ENCODE measurements at regions not wholly inside any gene's neighbourhood (a gene's known extent, or its start where the extent isn't known, plus 50 kb on each side); places are given as distances from the start of the nearest gene placed in this dataset.

DNA sequence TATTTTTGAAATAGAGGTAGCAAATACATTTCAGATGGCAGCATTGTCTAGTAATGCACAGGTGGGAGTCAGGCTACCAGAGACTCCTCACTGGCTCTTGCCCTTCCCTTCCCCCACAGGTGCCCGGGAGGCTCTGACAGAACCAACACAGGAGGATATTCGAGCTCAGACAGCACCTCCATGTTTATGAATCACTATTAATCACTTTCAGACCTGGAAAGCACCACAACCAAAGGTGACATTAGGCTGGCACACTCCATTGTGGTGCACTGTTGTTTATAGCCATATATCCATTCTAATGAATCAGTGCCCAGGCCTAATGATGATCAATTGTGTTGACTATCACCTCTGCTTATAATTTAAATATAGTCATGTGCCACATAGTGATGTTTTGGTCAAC lies 107.8 kb upstream of the NAMPT start:
- no peak for ATAC-seq (replicated peaks)
- Mint-ChIP-seq H3K27me3 (peaks cover 25 to 32% of the 10 kb centered on the region in 2 donors), H3K27ac (no peak overlapping the region), H3K4me3 (no peak overlapping the region), H3K36me3 (no peaks in the 10 kb centered on the region), H3K9me3 (peaks cover 0 to 2% of the 10 kb centered on the region in 2 donors), H3K4me1 (no peaks in the 10 kb centered on the region)
- DNase-seq, result no peak

DNA sequence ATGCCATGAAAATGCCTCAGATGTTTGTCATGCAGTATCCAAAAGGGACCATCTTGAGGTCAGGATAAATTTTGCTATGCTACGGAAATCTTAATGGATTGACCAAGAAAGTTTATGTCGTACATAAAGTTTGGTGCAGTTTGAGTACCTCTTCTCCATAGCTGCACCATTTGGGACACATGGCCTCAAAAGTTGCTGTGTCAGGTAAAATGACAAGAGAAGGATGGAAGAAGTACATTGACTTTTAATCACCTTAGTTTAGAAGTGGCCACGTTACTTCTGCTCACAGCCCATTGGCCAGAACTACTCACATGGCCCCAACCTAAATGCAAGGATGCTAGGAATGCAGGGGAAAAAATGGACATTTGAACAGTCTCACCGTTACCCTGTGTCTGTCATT lies 107.4 kb upstream of the NAMPT start:
- no peak overlapping the region for H3K27ac Mint-ChIP-seq
- DNase-seq (no peak), ATAC-seq (replicated peaks) (no peak)
- H3K27me3 Mint-ChIP-seq, result peaks cover 25 to 35% of the 10 kb centered on the region in 2 donors
- no peaks in the 10 kb centered on the region for H3K36me3 Mint-ChIP-seq
- no peak overlapping the region for H3K4me3 Mint-ChIP-seq
- H3K4me1 Mint-ChIP-seq, result no peaks in the 10 kb centered on the region
- peaks cover 0 to 2% of the 10 kb centered on the region in 2 donors for H3K9me3 Mint-ChIP-seq

DNA sequence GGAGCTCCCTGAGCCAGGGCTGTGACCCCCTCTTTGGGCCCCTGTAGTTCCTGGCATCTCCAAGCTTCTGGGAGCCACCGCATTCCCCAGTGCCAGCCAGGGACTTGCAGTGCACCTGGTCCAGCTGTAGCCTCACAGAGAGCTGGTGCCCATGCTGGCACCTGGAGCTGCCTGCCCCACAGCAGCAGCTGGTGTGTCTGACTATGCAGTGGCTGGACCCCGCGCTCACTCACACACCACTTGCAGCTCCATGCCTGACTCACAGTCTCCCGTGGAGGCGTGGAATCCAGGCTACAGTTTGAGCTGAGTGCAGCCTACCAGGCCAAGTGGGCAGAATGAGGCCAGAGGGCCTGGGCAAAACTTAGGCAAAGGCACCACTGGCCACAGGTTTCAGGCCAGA lies 102.2 kb upstream of the NAMPT start:
- peaks cover 0 to 4% of the 10 kb centered on the region in 2 donors for H3K4me1 Mint-ChIP-seq
- H3K27me3 Mint-ChIP-seq, result peaks cover 4 to 22% of the 10 kb centered on the region in 2 donors
- no peaks in the 10 kb centered on the region for H3K36me3 Mint-ChIP-seq
- no peaks in the 10 kb centered on the region for H3K9me3 Mint-ChIP-seq
- no peak overlapping the region for H3K4me3 Mint-ChIP-seq
- DNase-seq (no peak), ATAC-seq (replicated peaks) (no peak)
- no peak overlapping the region for H3K27ac Mint-ChIP-seq

DNA sequence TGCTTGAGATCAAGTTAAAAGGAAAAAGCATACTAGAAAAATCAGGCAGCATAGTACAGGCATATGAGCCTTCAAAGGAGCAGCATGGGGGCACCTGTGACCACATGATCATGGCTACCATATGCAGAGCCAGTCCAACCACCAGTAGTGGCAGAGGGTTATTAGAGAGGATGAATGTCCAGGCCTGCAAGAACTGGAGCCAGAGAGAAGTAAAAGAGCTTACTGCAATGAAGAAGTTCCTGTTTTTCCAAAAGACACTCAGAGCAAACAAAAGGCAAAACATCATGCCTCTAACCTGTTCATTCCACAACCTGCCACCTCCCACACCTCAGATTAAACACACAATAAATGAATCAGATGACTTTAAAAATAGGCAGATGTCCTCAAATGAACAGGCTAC lies 99.6 kb upstream of the NAMPT start:
- Mint-ChIP-seq H3K4me3 (no peak overlapping the region), H3K27me3 (peaks cover 5 to 16% of the 10 kb centered on the region in 2 donors), H3K27ac (no peak overlapping the region), H3K9me3 (no peaks in the 10 kb centered on the region), H3K36me3 (no peaks in the 10 kb centered on the region), H3K4me1 (peaks cover 0 to 4% of the 10 kb centered on the region in 2 donors)
- ATAC-seq (replicated peaks) (peak in 1 of 2 donors; percentile 6), DNase-seq (no peak)

DNA sequence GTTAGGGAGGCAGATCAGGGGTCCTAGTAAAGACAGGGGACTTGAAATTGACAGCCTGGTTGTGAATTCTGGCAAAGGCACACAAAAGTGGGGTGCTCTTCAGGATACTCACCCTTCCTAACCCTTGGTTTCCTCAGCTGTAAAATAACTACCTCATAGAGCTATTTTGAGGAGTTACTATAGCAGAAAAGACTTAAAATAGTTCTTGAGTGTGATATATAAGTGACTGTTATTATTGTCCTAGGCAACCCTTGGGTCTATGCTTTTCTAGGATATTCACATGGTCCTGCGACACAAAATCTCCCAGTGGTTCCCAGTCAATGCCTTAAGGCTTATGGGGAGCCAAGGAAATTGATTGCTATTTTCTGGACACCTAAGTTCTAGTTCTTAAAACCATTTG lies 98.1 kb upstream of the NAMPT start:
- no peak overlapping the region for H3K4me3 Mint-ChIP-seq
- DNase-seq, result no peak
- no peak for ATAC-seq (replicated peaks)
- peaks cover 0 to 4% of the 10 kb centered on the region in 2 donors for H3K4me1 Mint-ChIP-seq
- no peaks in the 10 kb centered on the region for H3K9me3 Mint-ChIP-seq
- H3K27ac Mint-ChIP-seq, result no peak overlapping the region
- peaks cover 5 to 16% of the 10 kb centered on the region in 2 donors for H3K27me3 Mint-ChIP-seq
- H3K36me3 Mint-ChIP-seq, result no peaks in the 10 kb centered on the region

DNA sequence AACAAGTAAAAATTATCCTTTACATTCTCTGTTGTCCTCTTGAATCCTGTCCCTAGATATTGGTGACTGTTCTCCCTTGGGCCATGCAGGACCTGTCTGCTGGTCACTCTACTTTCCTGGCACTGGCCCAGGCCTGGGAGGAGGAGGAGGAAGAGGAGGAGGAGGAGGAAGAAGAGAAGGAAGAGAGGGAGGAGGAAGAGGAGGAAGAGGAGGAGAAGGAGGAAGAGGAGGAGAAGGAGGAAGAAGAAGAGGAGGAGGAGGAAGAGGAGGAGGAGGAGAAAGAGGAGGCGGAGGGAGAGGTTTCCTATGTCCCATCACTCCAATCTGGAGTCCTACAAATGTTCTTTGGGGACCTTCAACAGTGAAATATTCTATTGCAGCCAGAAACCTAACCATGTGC lies 97.3 kb upstream of the NAMPT start:
- Mint-ChIP-seq H3K9me3 (no peaks in the 10 kb centered on the region), H3K27ac (no peak overlapping the region), H3K4me3 (no peak overlapping the region), H3K36me3 (no peaks in the 10 kb centered on the region), H3K4me1 (peaks cover 2 to 4% of the 10 kb centered on the region in 2 donors), H3K27me3 (peaks cover 5 to 12% of the 10 kb centered on the region in 2 donors)
- DNase-seq (no peak), ATAC-seq (replicated peaks) (no peak)

DNA sequence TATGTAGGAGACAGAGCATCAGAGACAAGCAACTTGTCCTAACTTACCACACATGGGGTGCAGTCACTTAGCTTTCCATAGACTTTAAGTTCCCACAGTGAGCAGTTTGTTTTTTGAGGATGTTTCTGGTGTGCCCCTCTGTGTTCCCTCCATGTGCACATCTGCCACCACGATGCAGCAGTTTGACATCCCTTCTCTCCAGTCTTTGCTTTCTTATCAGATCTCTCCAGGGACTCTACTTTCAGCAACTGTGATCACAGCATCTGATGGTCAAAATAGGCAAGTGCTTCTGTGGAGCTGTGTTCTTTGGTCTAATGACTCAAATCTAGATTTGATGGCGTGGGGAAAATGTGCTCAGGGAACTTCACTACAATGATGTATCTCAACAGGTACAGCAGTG lies 96.5 kb upstream of the NAMPT start:
- Mint-ChIP-seq H3K9me3 (no peaks in the 10 kb centered on the region), H3K27ac (no peak overlapping the region), H3K4me3 (no peak overlapping the region), H3K4me1 (peaks cover 2 to 4% of the 10 kb centered on the region in 2 donors), H3K27me3 (peaks cover 5 to 12% of the 10 kb centered on the region in 2 donors), H3K36me3 (no peaks in the 10 kb centered on the region)
- no peak for ATAC-seq (replicated peaks)
- no peak for DNase-seq

DNA sequence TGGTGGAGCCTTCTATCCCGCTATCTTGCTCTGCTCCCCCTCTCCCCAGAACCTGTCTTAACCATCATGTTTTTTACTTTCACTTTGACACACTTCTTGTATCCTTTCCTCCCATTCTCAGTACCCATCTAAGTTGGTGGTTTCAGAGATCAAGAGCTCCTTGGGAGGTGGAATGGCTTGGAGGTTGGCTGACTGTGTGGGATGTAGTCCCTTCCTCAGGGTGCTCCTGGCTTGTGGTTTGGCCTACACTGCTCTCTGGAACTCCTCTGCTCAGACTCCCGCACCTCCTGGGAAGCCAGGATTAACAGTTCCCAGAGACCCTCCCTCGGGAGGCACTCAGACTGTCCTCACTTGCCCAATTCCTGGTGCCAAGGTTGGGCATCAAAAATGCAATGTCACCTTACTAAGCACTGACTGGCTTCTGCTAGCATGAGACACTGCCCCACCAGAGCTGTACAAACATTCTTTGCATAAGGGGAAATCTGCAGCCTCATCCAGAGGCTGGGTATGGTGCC lies 93.1 kb upstream of the NAMPT start:
- peaks cover 8 to 13% of the 10 kb centered on the region in 2 donors for H3K27me3 Mint-ChIP-seq
- no peaks in the 10 kb centered on the region for H3K9me3 Mint-ChIP-seq
- peaks cover 0 to 2% of the 10 kb centered on the region in 2 donors for H3K4me1 Mint-ChIP-seq
- H3K4me3 Mint-ChIP-seq, result no peak overlapping the region
- DNase-seq (no peak), ATAC-seq (replicated peaks) (no peak)
- H3K36me3 Mint-ChIP-seq, result no peaks in the 10 kb centered on the region
- no peak overlapping the region for H3K27ac Mint-ChIP-seq

DNA sequence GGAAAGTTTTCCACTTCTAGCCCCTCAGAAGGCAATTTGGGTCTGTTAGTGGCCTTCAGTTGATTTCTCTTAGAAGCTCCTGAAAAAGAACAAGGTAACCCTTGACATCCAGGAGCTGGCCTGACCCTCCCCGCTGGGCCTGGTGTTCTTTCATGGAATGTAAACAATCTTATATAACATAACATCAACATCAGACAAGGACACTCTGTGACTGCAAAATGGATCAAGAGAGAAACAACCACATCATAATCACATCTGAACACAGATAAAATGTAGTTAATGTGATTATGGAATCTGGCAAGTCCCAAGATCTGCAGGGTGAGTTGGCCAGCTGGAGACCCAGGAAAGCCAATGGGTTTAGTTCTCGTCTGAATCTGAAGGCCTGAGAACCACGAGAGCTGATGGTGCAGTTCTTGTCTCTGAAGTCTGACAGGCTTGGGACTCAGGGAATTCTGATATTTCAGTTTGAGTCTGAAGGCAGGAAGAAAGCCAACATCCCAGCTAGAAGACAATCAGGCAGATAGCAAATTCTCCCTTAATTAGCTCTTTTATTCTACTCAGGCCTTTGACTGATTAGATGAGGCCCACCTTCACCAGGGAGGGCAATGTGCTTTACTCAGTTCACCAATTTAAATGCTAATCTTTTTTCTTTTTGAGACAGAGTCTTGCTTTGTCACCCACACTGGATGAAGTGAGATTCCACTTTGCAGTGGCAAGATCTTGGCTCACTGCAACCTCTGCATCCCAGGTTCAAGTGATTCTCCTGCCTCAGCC lies 91.4 kb upstream of the NAMPT start:
- Mint-ChIP-seq H3K27ac (no peak overlapping the region), H3K27me3 (peaks cover 0 to 7% of the 10 kb centered on the region in 2 donors), H3K4me3 (no peak overlapping the region), H3K4me1 (peaks cover 0 to 2% of the 10 kb centered on the region in 2 donors), H3K9me3 (no peaks in the 10 kb centered on the region), H3K36me3 (no peaks in the 10 kb centered on the region)
- ATAC-seq (replicated peaks) (no peak), DNase-seq (no peak)

DNA sequence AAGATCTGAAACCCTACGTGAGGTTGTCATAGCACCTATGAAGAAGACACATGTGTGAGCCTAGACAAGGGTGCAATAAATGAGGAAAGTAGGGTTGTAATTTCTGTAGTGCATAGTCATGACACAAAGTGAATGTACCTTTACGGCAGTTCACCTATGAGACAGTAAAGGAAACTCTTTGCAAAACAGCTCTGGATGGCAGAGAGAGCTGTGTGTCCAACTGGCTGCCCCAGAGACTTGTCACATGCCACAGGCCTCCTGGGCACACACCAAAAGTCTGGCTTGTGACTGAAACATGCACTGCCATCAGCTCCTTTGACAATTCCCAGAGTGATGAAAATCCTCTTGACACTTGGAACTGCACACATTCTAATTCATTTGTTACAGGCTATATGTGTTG lies 90.7 kb upstream of the NAMPT start:
- no peak for ATAC-seq (replicated peaks)
- DNase-seq, result no peak
- Mint-ChIP-seq H3K9me3 (no peaks in the 10 kb centered on the region), H3K4me3 (no peak overlapping the region), H3K36me3 (no peaks in the 10 kb centered on the region), H3K27me3 (peaks cover 0 to 7% of the 10 kb centered on the region in 2 donors), H3K27ac (no peak overlapping the region), H3K4me1 (peaks cover 0 to 2% of the 10 kb centered on the region in 2 donors)

DNA sequence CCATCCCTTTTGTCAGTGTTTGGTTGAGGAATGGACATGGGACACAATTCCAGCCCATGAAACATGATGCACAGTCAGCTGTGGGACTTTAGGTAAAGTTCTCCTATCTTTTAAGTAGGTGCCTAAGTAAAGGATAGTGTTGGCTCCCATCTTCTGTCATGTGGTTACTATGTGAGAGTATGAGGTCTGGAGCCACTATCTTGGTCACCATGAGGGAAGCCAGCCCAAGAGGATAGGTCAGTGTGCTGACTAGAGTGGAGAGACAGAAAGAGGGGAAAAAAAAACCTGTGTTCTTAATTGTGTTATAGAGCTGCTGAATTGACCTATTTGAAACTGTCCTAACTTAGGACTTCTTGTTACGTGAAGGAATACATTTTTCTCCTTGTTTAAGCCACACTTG lies 89.7 kb upstream of the NAMPT start:
- H3K9me3 Mint-ChIP-seq, result no peaks in the 10 kb centered on the region
- H3K4me1 Mint-ChIP-seq, result peaks cover 0 to 2% of the 10 kb centered on the region in 2 donors
- no peak for DNase-seq
- no peak overlapping the region for H3K4me3 Mint-ChIP-seq
- H3K27ac Mint-ChIP-seq, result no peak overlapping the region
- ATAC-seq (replicated peaks), result no peak
- H3K36me3 Mint-ChIP-seq, result no peaks in the 10 kb centered on the region
- peaks cover 0 to 7% of the 10 kb centered on the region in 2 donors for H3K27me3 Mint-ChIP-seq

DNA sequence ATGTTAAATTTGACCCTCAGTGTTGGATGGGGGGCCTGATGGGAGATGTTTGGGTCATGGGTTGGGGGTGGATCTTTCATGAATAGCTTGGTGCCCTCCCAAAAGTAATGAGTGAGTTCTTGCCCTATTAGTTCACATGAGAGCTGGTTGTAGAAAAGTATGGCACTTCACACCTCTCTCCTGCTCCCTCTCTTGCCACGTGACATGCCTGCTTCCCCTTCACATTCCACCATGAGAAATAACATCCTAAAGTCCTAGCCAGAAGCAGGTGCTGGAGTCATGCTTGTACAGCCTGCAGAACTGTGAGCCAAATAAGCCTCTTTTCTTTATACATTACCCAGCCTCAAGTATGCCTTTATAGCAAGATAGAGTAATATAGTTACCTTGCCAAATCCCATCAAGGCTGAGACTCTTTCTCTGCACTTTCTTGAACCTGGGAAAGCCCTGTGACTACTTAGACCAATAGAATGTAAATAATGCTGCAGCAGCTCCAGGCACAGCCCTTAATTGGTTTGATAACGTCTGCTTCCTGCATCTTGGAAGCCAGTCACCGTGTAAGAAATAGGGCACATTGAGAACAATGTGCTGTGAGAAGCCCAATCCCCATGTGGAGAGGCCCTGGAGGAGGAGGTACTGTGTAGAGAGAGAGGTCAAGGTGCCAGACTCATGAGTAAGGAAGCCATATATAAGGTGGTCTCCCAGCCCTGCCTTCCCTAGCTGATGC lies 88.0 kb upstream of the NAMPT start:
- Mint-ChIP-seq H3K36me3 (no peaks in the 10 kb centered on the region), H3K4me1 (peaks cover 0 to 2% of the 10 kb centered on the region in 2 donors), H3K27ac (no peak overlapping the region), H3K9me3 (no peaks in the 10 kb centered on the region), H3K27me3 (peaks cover 0 to 7% of the 10 kb centered on the region in 2 donors), H3K4me3 (no peak overlapping the region)
- DNase-seq (no peak), ATAC-seq (replicated peaks) (no peak)

DNA sequence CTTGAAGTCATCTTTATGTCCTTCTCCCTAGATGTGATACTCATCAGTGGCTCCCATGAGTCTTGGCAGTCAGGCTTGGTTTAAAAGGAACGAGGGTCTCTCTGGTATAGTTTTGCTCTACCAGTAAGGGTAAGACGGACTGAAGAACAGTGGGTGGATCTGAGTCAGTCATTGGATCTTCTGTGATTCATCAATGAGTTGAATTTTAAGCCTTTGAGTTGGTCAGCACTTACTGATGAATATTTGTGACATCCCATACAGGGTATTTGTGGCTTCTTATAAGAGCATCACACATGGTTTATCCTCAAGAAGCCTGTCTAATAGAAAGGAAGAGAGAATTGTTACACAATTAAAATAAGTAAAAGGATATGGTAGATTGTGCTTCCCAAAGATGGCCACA lies 87.3 kb upstream of the NAMPT start:
- Mint-ChIP-seq H3K27ac (no peak overlapping the region), H3K36me3 (no peaks in the 10 kb centered on the region), H3K27me3 (peaks cover 0 to 7% of the 10 kb centered on the region in 2 donors), H3K4me1 (peaks cover 1 to 6% of the 10 kb centered on the region in 2 donors), H3K9me3 (no peaks in the 10 kb centered on the region), H3K4me3 (no peak overlapping the region)
- DNase-seq (no peak), ATAC-seq (replicated peaks) (no peak)

DNA sequence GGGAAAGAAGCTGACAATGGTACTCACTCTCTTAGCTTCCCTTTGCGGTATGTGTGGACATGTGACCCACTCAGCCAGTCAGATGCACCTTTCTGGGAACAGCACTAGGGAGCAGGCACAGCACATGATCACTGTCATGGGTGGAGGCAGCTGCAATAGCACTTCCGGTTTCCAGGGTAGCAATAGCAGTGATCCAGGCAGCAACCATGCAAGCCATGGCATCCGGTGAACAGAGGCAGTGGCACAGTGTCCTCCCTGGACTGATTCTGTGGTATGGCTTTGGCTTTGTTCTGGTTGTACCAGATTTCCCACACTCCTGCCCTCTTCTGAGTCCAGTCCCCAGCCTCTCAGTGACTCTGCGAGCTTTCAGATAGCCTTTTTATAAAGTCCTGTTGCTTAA lies 86.8 kb upstream of the NAMPT start:
- Mint-ChIP-seq H3K27ac (no peak overlapping the region), H3K9me3 (no peaks in the 10 kb centered on the region), H3K36me3 (no peaks in the 10 kb centered on the region), H3K4me3 (no peak overlapping the region), H3K4me1 (peaks cover 2 to 6% of the 10 kb centered on the region in 2 donors), H3K27me3 (peaks cover 0 to 7% of the 10 kb centered on the region in 2 donors)
- ATAC-seq (replicated peaks), result no peak
- no peak for DNase-seq

DNA sequence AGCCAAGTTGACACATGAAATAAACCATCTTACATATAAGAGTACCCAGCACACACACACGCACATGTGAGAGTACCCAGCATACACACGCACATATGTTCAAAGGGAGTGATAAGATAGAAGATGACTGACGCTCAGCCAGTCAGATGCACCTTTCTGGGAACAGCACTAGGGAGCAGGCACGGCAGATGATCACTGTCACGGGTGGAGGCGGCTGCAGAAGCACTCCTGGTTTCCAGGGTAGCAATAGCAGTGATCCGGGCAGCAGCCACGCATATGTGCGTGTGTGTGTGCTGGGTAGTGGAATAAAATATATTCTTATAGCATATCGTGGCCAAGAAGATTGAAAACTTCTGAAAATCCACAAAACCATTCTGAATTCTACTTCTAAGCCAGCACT lies 85.8 kb upstream of the NAMPT start:
- peaks cover 0 to 7% of the 10 kb centered on the region in 2 donors for H3K27me3 Mint-ChIP-seq
- no peaks in the 10 kb centered on the region for H3K36me3 Mint-ChIP-seq
- no peak overlapping the region for H3K27ac Mint-ChIP-seq
- ATAC-seq (replicated peaks) (no peak), DNase-seq (no peak)
- no peaks in the 10 kb centered on the region for H3K9me3 Mint-ChIP-seq
- H3K4me1 Mint-ChIP-seq, result peaks cover 2 to 6% of the 10 kb centered on the region in 2 donors
- no peak overlapping the region for H3K4me3 Mint-ChIP-seq
